ENCODE measurements at regions not wholly inside any gene's neighbourhood (a gene's known extent, or its start where the extent isn't known, plus 50 kb on each side); places are given as distances from the start of the nearest gene placed in this dataset.

- DNase-seq, result no peak
These were observed 149.8 kb upstream of the MPPED2 start for GRCh38 chr11:30735946-30736345.

GRCh38 chr11:30733748-30734147 is 147.6 kb upstream of the MPPED2 start:
- no peak for DNase-seq

GRCh38 chr11:30730011-30730410 is 143.9 kb upstream of the MPPED2 start:
- DNase-seq, result peak; percentile 39

- DNase-seq, result no peak
These were observed 143.1 kb upstream of the MPPED2 start for GRCh38 chr11:30729187-30729713.

GRCh38 chr11:30725645-30726195 is 139.6 kb upstream of the MPPED2 start:
- DNase-seq, result no peak

- no peak for DNase-seq
These were observed 138.1 kb upstream of the MPPED2 start for GRCh38 chr11:30724274-30724673.

- no peak for DNase-seq
These were observed 133.2 kb upstream of the MPPED2 start for GRCh38 chr11:30719371-30719770.

GRCh38 chr11:30717641-30718040 is 131.5 kb upstream of the MPPED2 start:
- DNase-seq, result no peak

GRCh38 chr11:30717009-30717408 is 130.9 kb upstream of the MPPED2 start:
- no peak for DNase-seq

- DNase-seq, result no peak
These were observed 126.6 kb upstream of the MPPED2 start for GRCh38 chr11:30712749-30713148.

- DNase-seq, result no peak
These were observed 124.1 kb upstream of the MPPED2 start for GRCh38 chr11:30710221-30710620.

- DNase-seq, result no peak
These were observed 121.0 kb upstream of the MPPED2 start for GRCh38 chr11:30707110-30707509.

- DNase-seq, result no peak
These were observed 119.9 kb upstream of the MPPED2 start for GRCh38 chr11:30705913-30706675.

- DNase-seq, result no peak
These were observed 112.3 kb upstream of the MPPED2 start for GRCh38 chr11:30698425-30698824.

- no peak for DNase-seq
These were observed 110.9 kb upstream of the MPPED2 start for GRCh38 chr11:30697032-30697431.

GRCh38 chr11:30684772-30685171 is 98.6 kb upstream of the MPPED2 start:
- DNase-seq, result no peak

GRCh38 chr11:30683176-30683575 is 97.0 kb upstream of the MPPED2 start:
- DNase-seq, result no peak

GRCh38 chr11:30666817-30667216 is 80.7 kb upstream of the MPPED2 start:
- no peak for DNase-seq

- no peak for DNase-seq
These were observed 78.9 kb upstream of the MPPED2 start for GRCh38 chr11:30665067-30665466.

- no peak for DNase-seq
These were observed 67.5 kb upstream of the MPPED2 start for GRCh38 chr11:30653606-30654005.

GRCh38 chr11:30652801-30653200 is 66.6 kb upstream of the MPPED2 start:
- DNase-seq, result no peak

GRCh38 chr11:30650266-30650665 is 64.1 kb upstream of the MPPED2 start:
- no peak for DNase-seq
